Common myeloid progenitor, CD34-positive (primary cell): ENCODE measurements at regions not wholly inside any gene's neighbourhood (a gene's known extent, or its start where the extent isn't known, plus 50 kb on each side); places are given as distances from the start of the nearest gene placed in this dataset.

ENCODE experiments used
- CTCF ChIA-PET: fragments of 350-600 bp; sonication (Branson Sonifier 250); formaldehyde crosslinking; loops from one replicate; lab custom pipeline; 2021; ENCODE audit warnings: antibody characterized with exemption; lab: Charles Lee
- POLR2A ChIA-PET: fragments of 350-600 bp; sonication (Branson Sonifier 250); formaldehyde crosslinking; loops from one replicate; lab custom pipeline; 2021; ENCODE audit warnings: antibody characterized with exemption; lab: Charles Lee
- DNase-seq, 3 donors: peaks; one replicate each; pipeline versions ENCODE4 v3.0.0 to v3.0.0-alpha.2; 2013
- H3K27ac ChIP-seq, 2 experiments: 1 replicate in 1 of 2; 2 replicates in 1 of 2; pipeline ENCODE4 v1.7.0; 2013; ENCODE audit warnings: inconsistent platforms in 2 of 2, low read length in 2 of 2, mild to moderate bottlenecking in 2 of 2, low read depth in 1 of 2, moderate library complexity in 1 of 2; ENCODE audit not compliant: severe bottlenecking in 2 of 2, insufficient read depth in 1 of 2, poor library complexity in 1 of 2
- H3K27me3 ChIP-seq, 5 experiments: replicated peaks in 2 of 5; 1 replicate in 3 of 5; 2 replicates in 2 of 5; pipeline versions ENCODE4 v1.6.1 to v1.7.0; 2013; ENCODE audit warnings: low read length in 4 of 5, mild to moderate bottlenecking in 2 of 5, moderate library complexity in 2 of 5, inconsistent platforms in 1 of 5; ENCODE audit not compliant: insufficient read depth in 5 of 5, control insufficient read depth in 4 of 5
- H3K36me3 ChIP-seq, 4 experiments: 1 replicate in 2 of 4; 2 replicates in 2 of 4; pipeline versions ENCODE4 v1.6.1 to v1.7.0; 2013; ENCODE audit warnings: low read length in 3 of 4, control low read depth in 1 of 4, mild to moderate bottlenecking in 1 of 4; ENCODE audit not compliant: control insufficient read depth in 4 of 4, insufficient read depth in 4 of 4
- H3K4me1 ChIP-seq, 4 experiments: 1 replicate in 3 of 4; 2 replicates in 1 of 4; pipeline versions ENCODE4 v1.6.1 to v1.7.1; 2013; ENCODE audit warnings: low read length in 3 of 4, mild to moderate bottlenecking in 3 of 4, control low read depth in 1 of 4, inconsistent platforms in 1 of 4, moderate library complexity in 1 of 4; ENCODE audit not compliant: control insufficient read depth in 4 of 4, insufficient read depth in 4 of 4; ENCODE audit errors: control extremely low read depth in 1 of 4
- H3K4me3 ChIP-seq, 7 experiments: 1 replicate in 4 of 7; 2 replicates in 3 of 7; pipeline versions ENCODE4 v1.5.1 to v1.7.0; 2013; ENCODE audit warnings: mild to moderate bottlenecking in 7 of 7, low read length in 6 of 7, moderate library complexity in 6 of 7, inconsistent platforms in 2 of 7, low read depth in 2 of 7, control low read depth in 1 of 7; ENCODE audit not compliant: insufficient read depth in 4 of 7, control insufficient read depth in 1 of 7; ENCODE audit errors: extremely low read depth in 1 of 7
- H3K9me3 ChIP-seq, 5 experiments: 1 replicate in 4 of 5; 2 replicates in 1 of 5; pipeline versions ENCODE4 v1.6.1 to v1.7.1; 2013; ENCODE audit warnings: low read length in 4 of 5, mild to moderate bottlenecking in 2 of 5, inconsistent platforms in 1 of 5, low read depth in 1 of 5, moderate library complexity in 1 of 5; ENCODE audit not compliant: control insufficient read depth in 4 of 5, insufficient read depth in 2 of 5; ENCODE audit errors: control extremely low read depth in 1 of 5
- WGBS: methylation state at CpG from one replicate; pipeline ENCODE4 v1.1.5; 2013; ENCODE audit not compliant: insufficient coverage; 5-methylcytosine and 5-hydroxymethylcytosine counted together

GRCh38 chrX:96424007-96424406 lies 260.6 kb upstream of the DIAPH2 start:
- peak in 2 of 3 donors; percentile 45 to 55 for DNase-seq
- WGBS, result 30% methylated on average over 2 of the region's 3 CpGs
- H3K36me3 ChIP-seq, result no peaks in the 10 kb centered on the region
- H3K4me1 ChIP-seq, result peaks cover 10 to 22% (median 14%) of the 10 kb centered on the region in 4 experiments
- ChIA-PET POLR2A (no interaction called here), CTCF (interaction anchor here (0.5 kb wide), 1 partner anchor 72 kb away, joined by 3 read pairs; no protein-coding TSS in a partner anchor)
- no peaks in the 10 kb centered on the region for H3K9me3 ChIP-seq
- H3K27me3 ChIP-seq, result no peaks in the 10 kb centered on the region
- peak overlapping the region in 1 of 2 experiments; percentile 59 for H3K27ac ChIP-seq
- H3K4me3 ChIP-seq, result no peak overlapping the region

GRCh38 chrX:96425200-96425599 lies 259.4 kb upstream of the DIAPH2 start:
- H3K27me3 ChIP-seq, result no peaks in the 10 kb centered on the region
- ChIA-PET CTCF (no interaction called here), POLR2A (no interaction called here)
- no peaks in the 10 kb centered on the region for H3K9me3 ChIP-seq
- no peak overlapping the region for H3K4me3 ChIP-seq
- DNase-seq, result peak; percentile 48 to 92 (median 86)
- no peaks in the 10 kb centered on the region for H3K36me3 ChIP-seq
- H3K4me1 ChIP-seq, result peaks cover 10 to 22% (median 14%) of the 10 kb centered on the region in 4 experiments
- no peak overlapping the region for H3K27ac ChIP-seq

- CTCF ChIA-PET, result interaction anchor here (1.0 kb wide), 1 partner anchor 52 kb away, joined by 4 read pairs; no protein-coding TSS in a partner anchor
- Histone ChIP-seq H3K27me3 (no peaks in the 10 kb centered on the region), H3K27ac (no peak overlapping the region), H3K36me3 (no peaks in the 10 kb centered on the region), H3K4me1 (peaks cover 0 to 2% (median 0%) of the 10 kb centered on the region in 4 experiments), H3K9me3 (no peaks in the 10 kb centered on the region), H3K4me3 (no peak overlapping the region)
- POLR2A ChIA-PET, result no interaction called here
- WGBS, result 80% methylated on average over 1 of the region's 2 CpGs
- DNase-seq, result no peak
These were observed 253.7 kb upstream of the DIAPH2 start for GRCh38 chrX:96430756-96431455.

- WGBS, result 100% methylated on average over 1 of the region's 1 CpG
- ChIA-PET POLR2A (no interaction called here), CTCF (no interaction called here)
- Histone ChIP-seq H3K27me3 (no peaks in the 10 kb centered on the region), H3K4me3 (no peak overlapping the region), H3K4me1 (peaks cover 0 to 2% (median 0%) of the 10 kb centered on the region in 4 experiments), H3K36me3 (no peaks in the 10 kb centered on the region), H3K27ac (no peak overlapping the region), H3K9me3 (no peaks in the 10 kb centered on the region)
- no peak for DNase-seq
These were observed 252.0 kb upstream of the DIAPH2 start for GRCh38 chrX:96432647-96433046.

GRCh38 chrX:96433409-96434077 lies 251.1 kb upstream of the DIAPH2 start:
- Histone ChIP-seq H3K4me3 (no peak overlapping the region), H3K27me3 (peaks cover 0 to 3% (median 0%) of the 10 kb centered on the region in 5 experiments), H3K36me3 (no peaks in the 10 kb centered on the region), H3K9me3 (no peaks in the 10 kb centered on the region), H3K27ac (no peak overlapping the region), H3K4me1 (peaks cover 0 to 2% (median 0%) of the 10 kb centered on the region in 4 experiments)
- ChIA-PET POLR2A (no interaction called here), CTCF (no interaction called here)
- DNase-seq, result no peak
- 60% methylated on average over 1 of the region's 2 CpGs for WGBS

- Histone ChIP-seq H3K27ac (no peak overlapping the region), H3K4me3 (no peak overlapping the region), H3K9me3 (no peaks in the 10 kb centered on the region), H3K36me3 (no peaks in the 10 kb centered on the region), H3K4me1 (peaks cover 0 to 2% (median 0%) of the 10 kb centered on the region in 4 experiments), H3K27me3 (peaks cover 0 to 3% (median 0%) of the 10 kb centered on the region in 5 experiments)
- DNase-seq, result no peak
- WGBS, result no CpG with 5 or more reads among the region's 2 CpGs
- POLR2A ChIA-PET, result no interaction called here
- CTCF ChIA-PET, result no interaction called here
These were observed 249.1 kb upstream of the DIAPH2 start for GRCh38 chrX:96435378-96436035.

GRCh38 chrX:96436105-96436504 lies 248.5 kb upstream of the DIAPH2 start:
- CTCF ChIA-PET, result no interaction called here
- Histone ChIP-seq H3K4me3 (no peak overlapping the region), H3K27me3 (peaks cover 0 to 3% (median 0%) of the 10 kb centered on the region in 5 experiments), H3K4me1 (peaks cover 0 to 2% (median 0%) of the 10 kb centered on the region in 4 experiments), H3K36me3 (no peaks in the 10 kb centered on the region), H3K9me3 (no peaks in the 10 kb centered on the region), H3K27ac (no peak overlapping the region)
- DNase-seq, result no peak
- POLR2A ChIA-PET, result no interaction called here
- no CpG with 5 or more reads among the region's 3 CpGs for WGBS
